ENCODE measurements at regions not wholly inside any gene's neighbourhood (a gene's known extent, or its start where the extent isn't known, plus 50 kb on each side); places are given as distances from the start of the nearest gene placed in this dataset.

- no peak for TF ChIP-seq EZH2phosphoT487 (IDR thresholded peaks at IDR 0.05; ENCODE audit: low read depth)
- no peak for TF ChIP-seq CTCF (IDR thresholded peaks at IDR 0.05; ENCODE audit: low read depth, low read length)
These were observed 1158.9 kb upstream of the EPHA6 start for GRCh38 chr3:95655363-95655986.
